Skin of body (tissue), 1 donor: ENCODE measurements at regions not wholly inside any gene's neighbourhood (a gene's known extent, or its start where the extent isn't known, plus 50 kb on each side); places are given as distances from the start of the nearest gene placed in this dataset.
"Not testable (repeated sequence)": the region's sequence is repeated elsewhere in the genome, so short reads cannot be mapped to it uniquely, and the experiment has no call there.

Experiments
- DNase-seq: peaks from one replicate; lab custom pipeline; 2025; lab: John Stamatoyannopoulos, UW

DNA sequence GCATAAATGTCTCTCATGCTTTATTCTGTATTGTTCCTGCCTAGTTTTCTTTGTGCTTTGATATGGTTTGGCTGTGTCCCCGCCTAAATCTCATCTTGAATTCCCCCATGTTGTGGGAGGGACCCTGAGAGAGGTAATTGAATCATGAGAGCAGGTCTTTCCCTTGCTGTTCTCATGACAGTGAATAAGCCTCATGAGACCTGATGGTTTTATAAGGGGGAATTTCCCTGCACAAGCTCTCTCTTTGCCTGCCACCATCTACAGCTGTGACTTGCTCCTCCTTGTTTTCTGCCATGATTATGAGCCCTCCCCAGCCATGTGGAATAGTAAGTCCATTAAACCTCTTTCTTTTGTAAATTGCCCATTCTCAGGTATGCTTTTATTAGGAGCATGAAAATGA is 1596.6 kb downstream of the SI start:
- no peak for DNase-seq

- no peak for DNase-seq
Observed at GRCh38 chr3:163476179-163476578, 1602.1 kb downstream of the SI start.

DNA sequence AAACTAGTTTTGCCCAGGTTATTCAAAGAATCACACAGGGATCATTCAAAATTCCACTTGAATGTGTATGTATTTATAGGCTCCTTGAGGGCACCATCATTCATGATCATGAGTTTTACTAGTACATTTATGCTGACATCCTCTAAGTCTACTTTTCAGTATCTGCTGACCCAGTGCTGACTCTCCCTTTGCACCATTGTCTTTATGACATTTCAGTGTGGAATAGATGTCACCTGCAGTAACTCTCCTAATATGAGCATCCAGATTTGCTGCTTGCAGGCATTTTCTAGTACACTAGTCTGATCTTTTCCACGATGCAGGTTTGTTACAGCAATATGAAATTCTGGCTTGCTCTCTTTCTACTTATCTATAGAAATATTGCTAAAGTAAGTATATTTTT is 1603.5 kb downstream of the SI start:
- DNase-seq: no peak

DNA sequence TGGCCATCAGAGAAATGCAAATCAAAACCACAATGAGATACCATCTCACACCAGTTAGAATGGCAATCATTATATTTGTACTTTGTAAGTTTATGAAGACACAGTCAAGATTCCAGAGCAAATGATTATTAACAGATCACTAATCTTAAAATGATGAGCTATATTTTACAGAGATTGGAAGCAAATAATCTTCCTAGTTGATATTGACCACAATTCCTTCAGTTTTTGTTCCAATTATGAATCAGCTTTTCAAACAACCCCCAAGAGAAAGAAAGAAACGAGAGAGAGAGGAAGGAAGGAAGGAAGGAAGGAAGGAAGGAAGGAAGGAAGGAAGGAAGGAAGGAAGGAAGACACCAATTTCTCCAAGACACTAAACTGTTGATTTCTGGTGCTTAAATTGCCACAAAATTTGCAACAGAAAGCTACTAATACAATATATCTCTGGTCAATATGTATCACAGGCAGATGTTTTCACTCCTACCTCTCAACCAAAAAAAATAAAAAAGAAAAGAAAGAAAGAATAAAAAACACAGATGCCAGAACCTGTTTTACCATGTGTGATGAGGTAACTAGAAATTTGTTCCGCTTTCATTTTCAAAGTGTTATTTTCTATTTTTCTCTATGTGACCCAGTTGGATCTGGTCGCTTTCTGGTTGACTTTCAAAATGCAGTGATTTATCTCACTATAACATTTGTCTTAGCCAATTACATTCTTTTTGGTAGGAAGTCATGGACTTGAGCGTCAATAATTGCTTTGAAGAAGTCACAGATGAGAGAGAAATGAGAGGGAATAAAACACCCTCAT is 1609.6 kb downstream of the SI start:
- DNase-seq: no peak

GRCh38 chr3:163462446-163462845 is 1615.8 kb downstream of the SI start:
- DNase-seq: no peak

- DNase-seq: no peak
Observed at GRCh38 chr3:163450698-163451097, 1627.6 kb downstream of the SI start.

DNA sequence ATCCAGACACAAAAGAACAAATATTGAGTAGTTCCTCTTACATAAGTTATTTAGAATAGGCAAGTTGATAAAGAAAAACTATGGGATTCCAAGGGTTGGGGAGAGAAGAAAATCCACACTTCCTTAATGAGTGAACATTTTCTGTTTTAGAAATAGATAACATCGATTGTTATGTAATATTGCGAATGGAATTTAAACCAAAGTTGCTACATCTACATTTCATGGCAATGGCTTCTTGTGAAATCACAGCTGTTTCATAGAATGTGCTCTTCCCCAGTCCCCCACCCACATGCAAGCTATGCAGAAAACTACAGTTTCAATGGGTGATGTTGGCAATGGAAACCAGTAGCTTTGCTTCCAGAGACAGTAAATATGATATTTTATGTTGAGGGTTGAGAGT is 1639.5 kb downstream of the SI start:
- DNase-seq: no peak

DNA sequence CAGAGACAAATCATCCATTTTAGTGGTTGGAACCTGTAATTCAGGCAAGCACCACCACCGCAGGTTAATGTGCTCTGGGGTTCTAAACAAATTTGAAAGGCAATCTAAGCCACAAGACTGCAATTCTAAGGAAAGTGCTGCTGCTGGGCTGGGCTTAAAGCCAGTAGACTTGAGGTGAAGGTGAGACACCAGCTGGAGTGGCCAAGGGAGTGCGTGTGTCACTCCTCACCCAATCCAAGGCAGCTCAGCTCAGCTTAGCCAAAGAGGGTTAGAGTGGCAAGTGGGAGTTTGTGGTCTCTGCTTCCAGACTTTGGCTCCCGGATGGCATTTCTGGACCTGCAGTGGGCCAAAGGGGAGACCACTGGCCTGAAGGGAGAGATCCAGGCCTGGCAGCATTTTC is 1655.6 kb downstream of the SI start:
- no peak for DNase-seq

- DNase-seq: no peak
Observed at GRCh38 chr3:163391407-163392181, 1686.7 kb downstream of the SI start.

- no peak for DNase-seq
Observed at GRCh38 chr3:163384383-163384782, 1693.9 kb downstream of the SI start.

GRCh38 chr3:163382183-163382582 is 1696.1 kb downstream of the SI start:
- no peak for DNase-seq

DNA sequence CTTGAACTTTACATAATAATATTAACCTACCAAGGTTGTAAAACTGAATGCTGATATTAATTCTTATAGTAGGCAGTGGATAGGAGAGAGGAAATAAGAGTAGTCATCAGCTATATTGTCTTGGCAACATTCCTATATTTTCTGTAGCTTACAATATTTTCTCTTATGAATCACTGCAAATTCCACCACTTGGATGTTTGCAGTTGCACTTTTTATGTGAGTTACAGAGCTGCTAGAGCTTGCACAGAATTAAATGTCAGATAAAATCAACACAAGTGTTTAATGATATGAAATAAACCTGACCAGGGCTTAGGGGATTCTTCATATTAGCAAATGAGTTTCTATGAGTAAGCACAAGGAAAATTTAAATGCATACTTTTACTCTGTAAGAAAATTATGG is 1710.1 kb downstream of the SI start:
- DNase-seq: no peak

GRCh38 chr3:163364717-163365116 is 1713.6 kb downstream of the SI start:
- no peak for DNase-seq

- no peak for DNase-seq
Observed at GRCh38 chr3:163362151-163362550, 1716.1 kb downstream of the SI start.

- not testable (repeated sequence) for DNase-seq
Observed at GRCh38 chr3:163361357-163361878, 1716.9 kb downstream of the SI start.

GRCh38 chr3:163347944-163348343 is 1730.4 kb downstream of the SI start:
- no peak for DNase-seq

- no peak for DNase-seq
Observed at GRCh38 chr3:163335429-163335828, 1742.9 kb downstream of the SI start.

GRCh38 chr3:163328680-163329079 is 1749.6 kb downstream of the SI start:
- no peak for DNase-seq

GRCh38 chr3:163327086-163327485 is 1751.2 kb downstream of the SI start:
- no peak for DNase-seq

DNA sequence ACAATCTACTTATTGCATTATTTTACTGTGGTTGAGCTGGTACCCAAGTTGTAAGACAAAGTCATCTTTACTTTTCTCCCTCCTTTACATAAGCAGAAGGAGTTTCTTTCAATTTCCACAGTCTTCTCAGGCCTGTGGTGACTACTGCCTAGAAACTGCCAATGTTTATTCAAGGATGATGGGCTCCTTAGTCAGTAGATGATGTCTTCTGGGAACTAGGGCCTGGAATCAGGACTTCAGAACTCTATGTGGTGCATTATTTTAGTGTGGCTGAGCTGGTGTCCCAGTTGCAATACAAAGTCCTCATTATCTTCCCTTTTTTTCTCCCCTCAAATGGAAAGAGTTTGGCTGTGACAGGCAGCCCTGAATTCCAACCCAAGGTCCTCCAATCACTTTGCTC is 1762.5 kb downstream of the SI start:
- no peak for DNase-seq

GRCh38 chr3:163306405-163306804 is 1771.9 kb downstream of the SI start:
- DNase-seq: no peak

DNA sequence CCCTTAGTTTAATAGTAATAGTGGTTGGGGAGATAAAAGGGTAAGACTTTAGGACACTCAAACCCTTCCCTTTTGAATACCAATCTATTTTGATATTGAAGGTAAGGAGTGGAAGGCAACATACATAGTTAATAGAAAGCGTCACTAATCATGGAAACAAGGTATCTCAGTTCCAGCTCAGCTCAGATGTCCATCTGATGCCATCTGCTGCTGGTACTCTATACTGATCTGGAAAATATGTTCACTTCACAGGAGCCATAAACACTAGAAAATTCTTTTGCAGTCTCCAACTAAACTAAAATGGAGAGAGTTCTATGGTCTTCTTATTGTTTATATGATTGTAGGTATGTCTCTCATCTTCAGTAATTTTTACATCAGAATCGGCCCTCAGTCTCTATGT is 1777.1 kb downstream of the OTOL1 start:
- no peak for DNase-seq

DNA sequence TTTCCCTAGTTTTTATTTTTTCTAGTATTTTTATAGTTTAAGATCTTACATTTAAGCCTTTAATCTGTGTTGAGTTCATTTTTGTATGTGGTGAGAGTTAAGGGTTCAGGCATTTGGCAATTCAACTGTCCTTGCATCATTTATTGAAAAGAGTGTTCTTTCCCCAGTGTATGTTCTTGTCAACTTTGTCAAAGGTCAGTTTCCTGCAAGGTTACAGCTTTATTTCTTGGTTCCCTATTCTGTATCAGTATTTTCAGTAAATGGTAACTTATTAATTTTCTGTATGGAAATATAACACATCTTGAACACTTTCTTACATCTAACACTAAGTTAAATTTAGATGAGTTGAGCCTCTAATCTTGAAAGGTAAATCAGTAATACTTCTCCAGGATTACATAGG is 1770.1 kb downstream of the OTOL1 start:
- DNase-seq: no peak
